COLO668 (cell line): ENCODE measurements at regions not wholly inside any gene's neighbourhood (a gene's known extent, or its start where the extent isn't known, plus 50 kb on each side); places are given as distances from the start of the nearest gene placed in this dataset.

Source experiments
- DNase-seq: peaks from one replicate; lab custom pipeline; 2025; ENCODE audit not compliant: unreplicated experiment; lab: John Stamatoyannopoulos, UW

GRCh38 chr11:70697701-70698100 is 299.4 kb downstream of the CTTN start:
- DNase-seq: no peak

DNA sequence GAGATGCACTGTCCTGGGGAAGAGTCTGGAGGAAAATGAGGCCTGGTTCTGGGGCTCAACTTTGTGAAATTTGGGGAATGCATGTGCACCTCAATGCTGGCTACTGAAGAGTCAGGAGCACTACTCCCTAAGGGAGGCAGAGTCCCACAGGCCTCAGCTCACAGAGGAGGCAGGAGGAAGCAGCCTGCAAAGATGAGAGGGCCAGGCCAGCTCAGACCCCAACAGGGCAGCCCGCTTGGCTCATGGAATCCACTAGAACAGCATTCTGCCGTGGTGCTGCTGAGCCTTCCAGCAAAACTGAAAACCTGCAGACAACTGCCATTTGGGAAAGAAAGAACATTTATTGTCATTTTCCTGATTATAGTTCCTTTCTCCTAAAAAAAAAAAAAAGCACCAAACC is 300.5 kb downstream of the CTTN start:
- DNase-seq: no peak

DNA sequence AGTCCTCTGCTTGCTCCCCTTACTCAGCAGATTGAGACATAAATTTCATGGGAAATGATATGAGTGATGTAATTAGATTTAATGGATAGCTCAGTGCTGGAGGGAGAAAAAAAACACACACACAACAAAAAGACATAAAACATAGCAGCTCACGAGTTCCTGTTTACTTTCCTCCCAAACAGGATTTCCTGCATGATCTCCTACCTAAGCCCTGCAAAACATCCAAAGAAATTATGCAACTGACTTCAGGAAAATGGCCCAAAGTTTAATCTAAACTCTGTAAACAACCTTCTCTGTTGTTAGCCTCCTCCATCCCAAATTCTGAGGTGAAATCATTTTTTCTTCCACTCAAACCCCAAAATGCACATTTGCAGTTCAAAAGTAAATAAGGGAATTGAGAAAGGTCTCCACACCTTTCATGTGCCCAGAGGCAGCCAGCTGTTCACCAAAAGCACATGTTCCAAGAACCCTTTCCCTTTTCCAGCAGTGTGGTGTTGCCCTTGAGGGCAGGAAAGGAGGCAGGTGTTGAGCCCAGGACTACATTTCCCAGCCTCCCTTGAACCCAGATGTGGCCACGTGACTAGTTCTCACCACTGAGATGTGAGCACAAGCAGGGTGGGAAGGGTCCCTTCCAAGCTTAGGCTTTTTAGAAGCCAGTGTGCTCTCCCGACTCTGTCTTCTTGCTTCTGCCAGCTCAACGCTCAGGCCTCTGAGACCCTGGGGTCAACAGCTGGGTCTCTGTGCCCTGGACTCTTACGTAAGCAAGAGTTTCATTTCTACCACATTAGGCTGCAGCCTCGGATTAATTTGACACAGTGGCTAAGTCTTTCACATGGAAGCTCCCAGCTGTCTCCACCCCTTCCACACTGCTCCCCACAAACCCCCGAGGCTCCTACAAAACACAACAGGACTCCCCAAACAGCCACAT is 301.2 kb downstream of the CTTN start:
- DNase-seq: no peak

DNA sequence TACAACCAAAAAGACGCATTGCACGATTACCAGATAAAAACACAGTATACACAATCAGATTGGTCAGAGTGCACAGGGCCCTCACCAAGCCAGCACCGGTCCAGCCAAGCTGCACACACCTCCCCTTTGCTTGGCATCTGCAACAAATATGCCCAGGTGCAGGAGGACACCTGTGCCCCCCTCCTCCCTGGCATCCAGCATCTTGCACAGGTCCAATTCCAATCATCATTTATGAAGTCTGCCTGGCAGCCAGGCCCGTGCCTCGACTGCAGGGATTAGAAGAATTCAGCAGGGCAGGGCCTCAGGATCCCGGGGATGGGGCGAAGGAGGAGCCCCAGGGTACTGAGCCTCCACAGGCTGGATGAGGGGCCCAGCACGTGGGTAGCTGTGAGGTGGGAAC is 302.1 kb downstream of the CTTN start:
- no peak for DNase-seq

GRCh38 chr11:70700871-70701270 is 302.5 kb downstream of the CTTN start:
- no peak for DNase-seq

GRCh38 chr11:70702040-70702648 is 303.8 kb downstream of the CTTN start:
- DNase-seq: no peak

DNA sequence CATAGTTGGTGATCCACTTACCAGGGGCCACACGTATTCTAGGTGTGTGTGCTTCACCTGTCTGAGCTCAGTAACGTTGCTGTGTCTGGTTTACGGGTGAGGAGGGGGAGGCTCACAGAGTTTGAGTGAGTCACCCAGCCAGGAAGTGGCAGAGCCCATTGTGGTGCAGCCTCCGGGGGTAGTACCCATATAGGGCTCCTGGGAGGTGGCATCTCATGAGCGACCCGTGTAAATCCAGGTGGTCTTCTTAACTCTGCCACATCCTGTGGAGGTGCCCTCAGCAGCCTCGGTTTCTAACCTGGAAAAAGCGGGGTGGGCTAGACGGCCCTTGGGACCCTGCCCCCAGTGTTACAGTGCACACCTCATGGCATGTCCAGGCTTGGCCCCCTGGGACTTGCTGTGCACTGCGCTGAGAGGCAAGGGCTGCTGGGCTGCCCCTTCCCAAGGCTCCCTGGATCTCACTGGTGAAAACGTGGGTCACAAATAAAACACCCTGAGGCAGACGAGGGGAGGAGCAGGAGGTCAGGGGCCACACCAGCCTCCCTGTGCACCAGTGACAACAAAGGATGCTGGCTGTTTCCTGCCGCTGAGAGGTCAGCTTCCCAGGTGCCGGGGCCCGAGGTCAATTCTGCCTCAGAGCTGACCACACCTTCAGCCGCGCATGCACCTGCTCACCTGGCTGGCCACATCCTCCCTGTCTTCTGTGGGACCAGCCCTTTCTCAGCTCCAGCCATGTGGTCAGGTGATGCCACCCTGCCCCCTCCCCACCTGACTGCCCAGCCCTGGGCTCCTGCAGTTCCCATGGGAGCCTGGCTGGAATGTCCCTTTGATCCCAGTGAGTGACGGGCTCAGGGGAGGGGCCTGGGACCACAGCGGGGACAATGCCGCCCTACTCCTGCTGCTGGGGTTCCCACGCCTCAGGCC is 305.1 kb downstream of the CTTN start:
- DNase-seq: no peak

- DNase-seq: no peak
Observed at GRCh38 chr11:70705097-70705496, 306.8 kb downstream of the CTTN start.

- DNase-seq: no peak
Observed at GRCh38 chr11:70705930-70706329, 307.6 kb downstream of the CTTN start.

DNA sequence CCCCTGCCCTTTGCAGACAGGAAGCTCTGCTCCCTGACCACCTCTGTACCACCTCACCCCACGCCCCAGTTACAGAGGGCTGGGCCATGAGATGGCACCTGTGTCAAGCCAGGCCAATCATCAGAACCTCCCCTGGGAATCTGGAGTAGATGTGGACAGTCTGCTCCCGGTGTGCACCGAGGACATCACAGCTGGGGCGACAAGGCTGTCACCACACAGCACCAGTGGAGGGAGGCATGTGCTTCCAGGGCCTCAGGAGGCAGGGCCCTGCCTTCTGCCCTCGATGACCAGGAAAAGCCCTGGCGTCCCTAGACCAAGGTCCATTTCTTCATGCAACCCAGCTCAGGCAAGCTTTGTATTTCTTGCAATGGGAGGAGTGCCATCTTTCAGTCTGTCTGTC is 309.5 kb downstream of the CTTN start:
- DNase-seq: no peak

GRCh38 chr11:70709596-70709995 is 311.3 kb downstream of the CTTN start:
- DNase-seq: no peak

GRCh38 chr11:70710192-70710591 is 311.9 kb downstream of the CTTN start:
- DNase-seq: no peak

- DNase-seq: no peak
Observed at GRCh38 chr11:70710601-70711000, 312.3 kb downstream of the CTTN start.

- no peak for DNase-seq
Observed at GRCh38 chr11:70711095-70711910, 313.0 kb downstream of the CTTN start.

- no peak for DNase-seq
Observed at GRCh38 chr11:70711911-70712185, 313.5 kb downstream of the CTTN start.

- no peak for DNase-seq
Observed at GRCh38 chr11:70712471-70712870, 314.1 kb downstream of the CTTN start.

GRCh38 chr11:70713086-70713835 is 314.9 kb downstream of the CTTN start:
- DNase-seq: no peak

DNA sequence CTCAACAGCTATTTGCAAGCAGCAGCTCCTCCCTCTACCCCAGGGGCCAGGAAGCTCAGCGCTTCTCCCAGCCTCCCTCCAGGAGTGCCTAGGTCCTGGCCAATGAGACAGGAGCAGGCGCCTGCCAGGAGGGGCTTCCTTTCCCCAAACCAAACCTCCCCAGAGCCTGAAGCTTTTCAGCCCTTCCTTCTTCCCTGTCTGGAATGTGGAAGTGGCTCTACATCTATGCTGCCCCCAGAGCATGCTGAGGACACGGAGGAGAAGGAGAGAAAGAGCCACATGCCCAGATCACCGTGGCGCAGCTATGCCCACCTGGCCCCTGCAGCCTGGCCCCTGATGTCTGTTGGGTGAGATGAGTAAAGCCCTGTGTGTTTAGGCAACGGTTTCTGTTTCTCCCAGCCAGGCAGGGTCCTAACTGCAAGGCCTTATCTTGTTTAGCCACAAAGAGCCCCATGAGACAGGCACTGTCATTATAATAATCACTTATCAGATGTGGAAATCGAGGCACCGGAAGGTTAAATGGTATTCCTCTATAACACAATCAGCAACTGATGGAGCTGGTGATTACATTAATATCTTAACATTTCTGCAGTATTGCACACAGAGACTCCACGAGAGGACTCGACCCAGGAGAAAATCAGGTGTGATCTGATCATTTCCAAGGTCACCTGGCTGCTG is 315.8 kb downstream of the CTTN start:
- no peak for DNase-seq

DNA sequence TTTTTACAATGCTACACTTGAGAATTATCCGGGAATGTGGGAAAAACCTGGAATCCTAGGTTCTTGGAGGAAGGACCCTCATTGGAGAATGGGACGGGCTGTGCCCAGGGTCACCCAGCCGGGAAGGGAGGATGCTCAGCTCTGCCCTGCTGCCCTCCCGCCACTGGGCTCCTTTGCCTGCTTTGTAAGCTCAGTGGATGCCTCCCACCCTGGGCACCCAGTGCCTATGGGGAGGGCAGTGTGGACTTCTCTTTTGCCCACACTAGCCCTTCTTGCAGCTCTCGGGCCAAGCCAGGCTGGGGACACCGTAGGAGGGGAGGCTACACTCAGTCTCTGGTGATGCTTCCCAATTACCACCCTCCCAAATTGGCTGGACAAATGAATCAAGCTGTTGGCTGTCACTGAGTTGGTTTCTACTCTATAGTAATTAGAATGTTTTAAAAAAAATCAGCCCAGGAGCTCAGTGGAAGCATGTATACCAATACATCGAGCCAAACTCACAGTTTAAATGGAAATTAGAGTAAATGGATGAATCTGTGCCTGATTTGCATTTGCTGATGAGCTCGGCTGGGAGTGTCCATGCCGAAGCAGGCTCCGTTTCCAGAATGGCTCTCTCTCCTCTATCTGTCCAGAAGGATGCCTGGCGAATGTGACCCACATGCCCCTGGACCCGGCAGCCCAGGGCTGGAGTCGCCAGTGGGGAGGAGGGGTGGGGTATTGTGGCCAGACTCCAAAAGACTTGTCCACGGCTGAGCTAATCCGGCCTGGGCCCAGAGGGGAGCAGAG is 317.0 kb downstream of the CTTN start:
- DNase-seq: no peak
